ENCODE measurements at regions not wholly inside any gene's neighbourhood (a gene's known extent, or its start where the extent isn't known, plus 50 kb on each side); places are given as distances from the start of the nearest gene placed in this dataset.
"Not testable (repeated sequence)": the region's sequence is repeated elsewhere in the genome, so short reads cannot be mapped to it uniquely, and the experiment has no call there.

DNA sequence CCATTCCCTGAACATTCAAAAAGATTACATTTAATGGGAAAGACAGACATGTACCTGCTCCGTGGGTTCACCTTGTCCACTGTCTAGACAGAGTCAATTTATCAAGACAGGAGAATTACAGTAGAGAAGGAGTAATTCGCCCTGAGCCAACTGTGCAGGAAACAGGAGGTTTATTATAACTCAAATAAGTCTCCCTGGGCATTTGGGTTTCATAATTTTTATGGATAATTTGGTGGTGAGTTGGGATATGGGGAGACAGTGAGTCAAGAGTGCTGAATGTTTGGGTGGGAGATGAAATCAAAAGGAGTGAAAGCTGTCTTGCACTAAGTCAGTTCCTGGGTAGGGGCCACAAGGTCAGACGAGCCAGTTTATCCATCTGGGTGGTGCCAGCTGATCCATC, 165.9 kb upstream of the NAMPT start:
- Histone ChIP-seq H3K4me3 (no peak overlapping the region), H3K4me1 (peaks cover 0 to 20% (median 4%) of the 10 kb centered on the region in 4 donors), H3K36me3 (no peaks in the 10 kb centered on the region), H3K9me3 (no peaks in the 10 kb centered on the region), H3K27ac (no peak overlapping the region), H3K27me3 (no peaks in the 10 kb centered on the region)
- DNase-seq: no peak
- no peak for ATAC-seq
- intact Hi-C loops (cut with DNase I): no loop called here
- TF ChIP-seq, protein P1, sequence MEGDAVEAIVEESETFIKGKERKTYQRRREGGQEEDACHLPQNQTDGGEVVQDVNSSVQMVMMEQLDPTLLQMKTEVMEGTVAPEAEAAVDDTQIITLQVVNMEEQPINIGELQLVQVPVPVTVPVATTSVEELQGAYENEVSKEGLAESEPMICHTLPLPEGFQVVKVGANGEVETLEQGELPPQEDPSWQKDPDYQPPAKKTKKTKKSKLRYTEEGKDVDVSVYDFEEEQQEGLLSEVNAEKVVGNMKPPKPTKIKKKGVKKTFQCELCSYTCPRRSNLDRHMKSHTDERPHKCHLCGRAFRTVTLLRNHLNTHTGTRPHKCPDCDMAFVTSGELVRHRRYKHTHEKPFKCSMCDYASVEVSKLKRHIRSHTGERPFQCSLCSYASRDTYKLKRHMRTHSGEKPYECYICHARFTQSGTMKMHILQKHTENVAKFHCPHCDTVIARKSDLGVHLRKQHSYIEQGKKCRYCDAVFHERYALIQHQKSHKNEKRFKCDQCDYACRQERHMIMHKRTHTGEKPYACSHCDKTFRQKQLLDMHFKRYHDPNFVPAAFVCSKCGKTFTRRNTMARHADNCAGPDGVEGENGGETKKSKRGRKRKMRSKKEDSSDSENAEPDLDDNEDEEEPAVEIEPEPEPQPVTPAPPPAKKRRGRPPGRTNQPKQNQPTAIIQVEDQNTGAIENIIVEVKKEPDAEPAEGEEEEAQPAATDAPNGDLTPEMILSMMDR (IDR thresholded peaks at IDR 0.05): no peak
- TF ChIP-seq POLR2A (IDR thresholded peaks at IDR 0.05): no peak
- 87% methylated on average over 3 of the region's 3 CpGs for WGBS (ENCODE audit: insufficient coverage, low coverage, low lambda C conversion rate, missing lambda C conversion rate)

GRCh38 chr7:106448992-106449859, 164.4 kb upstream of the NAMPT start:
- H3K27ac ChIP-seq: peak overlapping the region in 2 of 3 donors; percentile 70 to 88
- H3K36me3 ChIP-seq: no peaks in the 10 kb centered on the region
- no peaks in the 10 kb centered on the region for H3K27me3 ChIP-seq
- intact Hi-C loops (cut with DNase I): no loop called here
- TF ChIP-seq, protein P1 (IDR thresholded peaks at IDR 0.05): no peak
- TF ChIP-seq POLR2A (IDR thresholded peaks at IDR 0.05): no peak
- H3K4me3 ChIP-seq: no peak overlapping the region
- ATAC-seq (peak; percentile 90 to 98 (median 94)), DNase-seq (peak in 1 of 3 donors; percentile 67)
- H3K4me1 ChIP-seq: peaks cover 0 to 18% (median 4%) of the 10 kb centered on the region in 4 donors
- 62% methylated on average over 6 of the region's 7 CpGs for WGBS (ENCODE audit: insufficient coverage, low coverage, low lambda C conversion rate, missing lambda C conversion rate)
- H3K9me3 ChIP-seq: no peaks in the 10 kb centered on the region

DNA sequence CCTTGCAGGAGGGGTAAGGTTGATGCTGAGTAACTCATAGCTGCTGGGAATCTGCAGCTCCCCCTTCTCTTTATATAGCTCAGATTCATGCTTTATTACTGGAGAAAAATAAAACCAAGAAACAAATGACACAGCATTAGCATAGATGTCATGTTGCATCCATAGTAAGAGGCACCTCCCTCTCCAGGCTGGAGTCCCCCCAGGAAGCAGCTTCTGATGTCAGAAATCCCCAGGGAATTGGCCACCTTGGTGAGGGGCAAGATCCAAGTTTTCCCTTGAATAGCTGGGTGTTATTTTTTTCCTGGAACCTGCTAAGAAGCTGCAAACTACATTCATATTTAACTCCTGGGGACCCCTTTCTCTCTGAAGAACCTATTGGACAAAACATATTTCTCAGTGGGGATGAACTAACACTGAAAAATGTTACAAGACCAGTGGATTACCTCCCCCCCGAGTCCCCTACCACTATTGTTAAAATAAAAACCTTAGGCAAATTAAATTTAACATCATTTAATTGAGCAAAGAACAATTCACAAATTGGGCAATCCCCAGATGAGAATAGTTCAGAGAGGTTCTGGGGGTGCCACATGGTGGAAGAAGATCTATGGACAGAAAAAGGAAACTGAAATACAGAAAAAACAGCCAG, 163.7 kb upstream of the NAMPT start:
- H3K9me3 ChIP-seq: no peaks in the 10 kb centered on the region
- TF ChIP-seq, protein P1 (IDR thresholded peaks at IDR 0.05): no peak
- TF ChIP-seq POLR2A (IDR thresholded peaks at IDR 0.05): no peak
- no peak for DNase-seq
- ATAC-seq: no peak
- no peaks in the 10 kb centered on the region for H3K36me3 ChIP-seq
- WGBS (ENCODE audit: insufficient coverage, low coverage, low lambda C conversion rate, missing lambda C conversion rate): 72% methylated on average over 1 of the region's 1 CpG
- H3K27me3 ChIP-seq: no peaks in the 10 kb centered on the region
- H3K4me3 ChIP-seq: no peak overlapping the region
- H3K4me1 ChIP-seq: peaks cover 0 to 18% (median 4%) of the 10 kb centered on the region in 4 donors
- intact Hi-C loops (cut with DNase I): no loop called here
- peak overlapping the region in 2 of 3 donors; percentile 70 to 88 for H3K27ac ChIP-seq

- Histone ChIP-seq H3K27ac (no peak overlapping the region), H3K27me3 (no peaks in the 10 kb centered on the region), H3K36me3 (no peaks in the 10 kb centered on the region), H3K4me3 (no peak overlapping the region), H3K4me1 (peaks cover 0 to 18% (median 4%) of the 10 kb centered on the region in 4 donors), H3K9me3 (no peaks in the 10 kb centered on the region)
- ATAC-seq: no peak
- TF ChIP-seq, protein P1 (IDR thresholded peaks at IDR 0.05): no peak
- TF ChIP-seq POLR2A (IDR thresholded peaks at IDR 0.05): no peak
- intact Hi-C loops (cut with DNase I): no loop called here
- no peak for DNase-seq
- 83% methylated on average over 1 of the region's 3 CpGs for WGBS (ENCODE audit: insufficient coverage, low coverage, low lambda C conversion rate, missing lambda C conversion rate)
Observed at GRCh38 chr7:106447318-106447847, 162.6 kb upstream of the NAMPT start.

DNA sequence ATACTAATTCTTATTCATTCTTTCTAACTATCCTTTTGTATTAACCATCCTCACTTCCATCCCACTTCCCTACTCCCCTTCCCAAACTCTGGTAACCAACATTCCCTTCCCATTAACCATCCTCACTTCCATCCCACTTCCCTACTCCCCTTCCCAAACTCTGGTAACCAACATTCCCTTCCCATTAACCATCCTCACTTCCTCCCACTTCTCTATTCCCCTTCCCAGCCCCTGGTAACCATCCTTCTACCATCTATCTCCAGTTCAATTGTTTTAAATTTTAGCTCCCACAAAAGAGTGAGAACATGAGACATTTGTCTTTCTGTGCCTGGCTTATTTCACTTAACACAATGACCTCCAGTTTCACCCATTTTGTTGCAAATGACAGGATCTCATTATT, 160.6 kb upstream of the NAMPT start:
- H3K4me3 ChIP-seq; ATAC-seq; intact Hi-C loops (cut with DNase I); H3K36me3 ChIP-seq; H3K27ac ChIP-seq; DNase-seq; H3K27me3 ChIP-seq; H3K9me3 ChIP-seq: not testable (repeated sequence)
- H3K4me1 ChIP-seq: peaks cover 0 to 18% (median 4%) of the 10 kb centered on the region in 4 donors
